ENCODE measurements at regions not wholly inside any gene's neighbourhood (a gene's known extent, or its start where the extent isn't known, plus 50 kb on each side); places are given as distances from the start of the nearest gene placed in this dataset.

- no peak for TF ChIP-seq CTCF (IDR thresholded peaks at IDR 0.05; ENCODE audit: control extremely low read depth, extremely low read depth, low read depth, missing control alignments)
- ChIA-PET POLR2A (no interaction called here), CTCF (no interaction called here)
- no peak for DNase-seq (ENCODE audit: extremely low spot score)
These were observed 144.9 kb upstream of the POU3F3 start for GRCh38 chr2:104708967-104709366.

DNA sequence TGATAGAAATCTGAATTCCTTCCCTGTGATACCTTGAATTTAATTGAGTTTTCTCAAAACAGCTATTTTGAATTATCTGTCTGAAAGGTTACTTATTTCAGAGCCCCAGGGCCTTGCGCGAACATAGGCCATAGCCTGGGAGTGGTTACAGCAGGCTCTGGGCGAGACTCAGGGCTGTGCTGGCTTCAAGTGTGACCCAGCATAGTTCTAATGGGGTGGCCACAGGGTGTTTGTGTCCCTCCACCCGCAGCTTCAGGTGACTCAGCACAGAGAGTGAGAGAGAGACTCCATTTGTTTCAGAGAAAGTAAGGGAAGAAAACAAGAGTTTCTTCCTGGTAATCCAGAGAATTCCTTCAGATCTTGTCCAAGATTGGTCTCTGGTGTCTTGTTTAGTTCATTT is 137.9 kb upstream of the POU3F3 start:
- POLR2A ChIA-PET = no interaction called here
- no peak for TF ChIP-seq CTCF (IDR thresholded peaks at IDR 0.05; ENCODE audit: control extremely low read depth, extremely low read depth, low read depth, missing control alignments)
- no peak for DNase-seq (ENCODE audit: extremely low spot score)
- CTCF ChIA-PET = interaction anchor here (2.0 kb wide), 1 partner anchor 10 kb away, joined by 5 read pairs; no protein-coding TSS in a partner anchor

- peak; percentile 32 for TF ChIP-seq CTCF (IDR thresholded peaks at IDR 0.05; ENCODE audit: control extremely low read depth, extremely low read depth, low read depth, missing control alignments)
- no peak for DNase-seq (ENCODE audit: extremely low spot score)
- ChIA-PET CTCF (interaction anchor here (0.9 to 1.0 kb wide), 2 partner anchors 9 to 19 kb away, joined by 3 to 4 read pairs; no protein-coding TSS in a partner anchor), POLR2A (no interaction called here)
These were observed 120.5 kb upstream of the POU3F3 start for GRCh38 chr2:104733226-104733943.

- ChIA-PET CTCF (interaction anchor here (1.3 kb wide), 1 partner anchor 9 kb away, joined by 5 read pairs; no protein-coding TSS in a partner anchor), POLR2A (no interaction called here)
- TF ChIP-seq CTCF (IDR thresholded peaks at IDR 0.05; ENCODE audit: control extremely low read depth, extremely low read depth, low read depth, missing control alignments) = no peak
- DNase-seq (ENCODE audit: extremely low spot score) = no peak
These were observed 118.9 kb upstream of the POU3F3 start for GRCh38 chr2:104734937-104735586.

DNA sequence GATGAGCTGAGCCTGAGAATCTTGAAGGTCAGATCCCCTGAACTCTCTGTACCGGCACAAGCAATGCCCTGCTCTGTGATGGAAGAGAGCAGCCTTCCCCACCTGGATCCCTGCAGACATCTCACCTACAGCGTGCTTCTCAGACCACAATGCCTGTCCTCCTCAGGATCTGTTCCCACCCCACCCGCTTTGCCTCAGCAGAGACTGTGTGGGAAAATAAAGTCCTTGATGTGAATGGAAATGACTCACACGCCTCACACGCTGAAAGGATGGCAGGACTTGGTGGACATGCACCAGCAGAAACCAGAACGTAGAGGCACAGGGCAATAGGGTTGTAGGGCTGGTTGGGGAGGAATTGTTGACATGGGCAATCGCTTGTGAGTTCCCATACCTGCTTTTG is 117.9 kb upstream of the POU3F3 start:
- POLR2A ChIA-PET = no interaction called here
- CTCF ChIA-PET = no interaction called here
- no peak for DNase-seq (ENCODE audit: extremely low spot score)
- TF ChIP-seq CTCF (IDR thresholded peaks at IDR 0.05; ENCODE audit: control extremely low read depth, extremely low read depth, low read depth, missing control alignments) = no peak

DNA sequence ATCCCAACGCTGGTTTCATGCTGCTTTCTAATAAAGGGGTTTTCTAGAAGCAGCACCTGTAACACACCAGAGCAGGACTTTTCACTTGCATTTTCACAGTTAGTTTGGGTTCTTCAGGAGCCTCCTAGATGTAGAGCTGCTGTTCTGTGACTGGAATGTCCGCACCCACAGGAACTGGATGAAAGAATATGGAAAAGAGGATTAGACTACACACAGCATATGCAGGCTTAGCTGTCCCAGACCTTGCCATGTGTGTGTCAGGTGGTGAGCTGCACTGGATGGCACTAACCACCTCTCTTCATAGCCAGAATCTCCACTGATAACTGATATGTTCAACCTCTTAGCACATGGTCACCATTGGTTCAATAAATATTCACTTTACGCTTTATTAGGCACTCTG is 112.1 kb upstream of the POU3F3 start:
- no peak for TF ChIP-seq CTCF (IDR thresholded peaks at IDR 0.05; ENCODE audit: control extremely low read depth, extremely low read depth, low read depth, missing control alignments)
- ChIA-PET POLR2A (no interaction called here), CTCF (interaction anchor here (0.7 to 1.3 kb wide), 2 partner anchors 8 to 9 kb away, joined by 3 to 4 read pairs; no protein-coding TSS in a partner anchor)
- DNase-seq (ENCODE audit: extremely low spot score) = no peak
